ENCODE measurements at regions not wholly inside any gene's neighbourhood (a gene's known extent, or its start where the extent isn't known, plus 50 kb on each side); places are given as distances from the start of the nearest gene placed in this dataset.

DNA sequence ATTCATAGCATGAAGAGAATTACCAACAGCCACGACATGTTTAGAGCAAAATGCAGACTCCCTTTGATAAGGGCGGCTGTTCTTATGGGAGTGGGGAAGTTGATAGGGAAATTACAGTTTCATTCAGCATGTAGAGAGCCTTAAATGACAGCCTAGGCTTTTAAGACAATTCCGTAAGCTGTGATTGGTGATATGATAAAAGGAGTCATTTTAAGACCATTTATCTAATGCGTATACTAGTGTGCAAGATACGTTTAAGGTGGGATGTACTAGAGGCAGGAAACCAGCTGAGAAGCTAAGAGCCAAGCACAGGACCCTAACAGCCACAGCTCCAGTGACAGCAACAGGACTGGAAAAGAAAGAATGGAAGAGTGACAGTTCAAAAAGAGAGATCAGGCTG, 102.2 kb upstream of the ZFP42 start:
- Histone ChIP-seq H4K20me1 (ENCODE audit: insufficient read depth, low read length) (no peaks in the 10 kb centered on the region), H3K36me3 (replicated peaks in 1 of 2; ENCODE audit: control insufficient read depth in 1 of 2, insufficient read depth in 2 of 2, low read length in 2 of 2) (no peaks in the 10 kb centered on the region), H3K27me3 (ENCODE audit: control insufficient read depth in 1 of 2, insufficient read depth in 2 of 2, low read length in 2 of 2) (no peaks in the 10 kb centered on the region), H3K4me2 (ENCODE audit: low read depth, low read length) (no peak overlapping the region), H3K4me1 (ENCODE audit: insufficient read depth, low read length) (no peaks in the 10 kb centered on the region), H3K9ac (ENCODE audit: insufficient read depth, low read depth, low read length) (no peak overlapping the region), H3K79me2 (ENCODE audit: insufficient read depth, low read length) (no peaks in the 10 kb centered on the region), H3K27ac (ENCODE audit: extremely low read length, insufficient read depth, low read length) (no peak overlapping the region), H3K4me3 (replicated peaks in 1 of 3; ENCODE audit: insufficient read depth in 1 of 3, low read depth in 2 of 3, low read length in 3 of 3) (no peak overlapping the region), H3K9me3 (ENCODE audit: low read length) (no peaks in the 10 kb centered on the region), H2AFZ (ENCODE audit: low read length) (no peak overlapping the region)
- TF ChIP-seq, protein P1, sequence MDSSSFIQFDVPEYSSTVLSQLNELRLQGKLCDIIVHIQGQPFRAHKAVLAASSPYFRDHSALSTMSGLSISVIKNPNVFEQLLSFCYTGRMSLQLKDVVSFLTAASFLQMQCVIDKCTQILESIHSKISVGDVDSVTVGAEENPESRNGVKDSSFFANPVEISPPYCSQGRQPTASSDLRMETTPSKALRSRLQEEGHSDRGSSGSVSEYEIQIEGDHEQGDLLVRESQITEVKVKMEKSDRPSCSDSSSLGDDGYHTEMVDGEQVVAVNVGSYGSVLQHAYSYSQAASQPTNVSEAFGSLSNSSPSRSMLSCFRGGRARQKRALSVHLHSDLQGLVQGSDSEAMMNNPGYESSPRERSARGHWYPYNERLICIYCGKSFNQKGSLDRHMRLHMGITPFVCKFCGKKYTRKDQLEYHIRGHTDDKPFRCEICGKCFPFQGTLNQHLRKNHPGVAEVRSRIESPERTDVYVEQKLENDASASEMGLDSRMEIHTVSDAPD (CRISPR knock-in tag; IDR thresholded peaks at IDR 0.05): no peak
- WGBS (ENCODE audit: low lambda C conversion rate): 25% methylated on average over 5 of the region's 5 CpGs
- BruUV-seq (replicated peaks): no TSS peak
- intact Hi-C loops (cut with micrococcal nuclease; ENCODE audit: unreplicated experiment) (no loop called here), in situ Hi-C loops (cut with HindIII; ENCODE audit: extremely low pct_ligation_motif_present, low pct_unique_long_range_greater_than_20kb) (no loop called here)
- FAIRE-seq (no peak), DNase-seq (ENCODE audit: low spot score) (no peak), ATAC-seq (no peak)
- ChIA-PET CTCF (ENCODE audit: low intra/inter-chr PET ratio, low total read pairs) (no interaction called here), POLR2A (no interaction called here)

DNA sequence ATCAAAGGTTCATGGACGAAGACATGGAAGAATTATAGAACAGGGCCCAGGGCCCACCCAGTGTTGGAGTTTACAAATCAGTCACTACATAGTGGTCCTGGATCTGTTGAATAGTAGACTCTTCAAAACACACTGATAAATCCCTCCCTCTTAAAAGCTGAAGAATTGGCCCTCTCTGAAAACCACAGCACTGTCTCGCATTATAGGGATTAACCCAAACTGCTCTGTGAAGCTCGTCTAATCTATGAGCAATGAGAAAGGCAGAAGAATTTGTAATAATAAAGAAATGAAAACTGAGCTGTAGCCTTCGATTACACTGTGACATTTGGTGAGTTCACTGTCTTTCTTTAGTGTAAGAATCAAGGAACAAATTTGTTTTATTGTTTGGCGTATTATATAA, 92.5 kb upstream of the ZFP42 start:
- CTCF ChIA-PET (ENCODE audit: low intra/inter-chr PET ratio, low total read pairs): no interaction called here
- DNase-seq (ENCODE audit: low spot score): no peak
- in situ Hi-C loops (cut with HindIII; ENCODE audit: extremely low pct_ligation_motif_present, low pct_unique_long_range_greater_than_20kb) (no loop called here), intact Hi-C loops (cut with micrococcal nuclease; ENCODE audit: unreplicated experiment) (no loop called here)
- Histone ChIP-seq H3K4me1 (ENCODE audit: insufficient read depth, low read length) (no peaks in the 10 kb centered on the region), H3K79me2 (ENCODE audit: insufficient read depth, low read length) (no peaks in the 10 kb centered on the region), H3K27ac (ENCODE audit: extremely low read length, insufficient read depth, low read length) (no peak overlapping the region), H2AFZ (ENCODE audit: low read length) (no peak overlapping the region), H3K9me3 (ENCODE audit: low read length) (no peaks in the 10 kb centered on the region), H4K20me1 (ENCODE audit: insufficient read depth, low read length) (no peaks in the 10 kb centered on the region), H3K27me3 (ENCODE audit: control insufficient read depth in 1 of 2, insufficient read depth in 2 of 2, low read length in 2 of 2) (no peaks in the 10 kb centered on the region; a peak in 1 of 5 replicates), H3K9ac (ENCODE audit: insufficient read depth, low read depth, low read length) (no peak overlapping the region), H3K4me2 (ENCODE audit: low read depth, low read length) (no peak overlapping the region), H3K36me3 (replicated peaks in 1 of 2; ENCODE audit: control insufficient read depth in 1 of 2, insufficient read depth in 2 of 2, low read length in 2 of 2) (no peaks in the 10 kb centered on the region), H3K4me3 (replicated peaks in 1 of 3; ENCODE audit: insufficient read depth in 1 of 3, low read depth in 2 of 3, low read length in 3 of 3) (no peak overlapping the region)
- POLR2A ChIA-PET: no interaction called here
- no peak for FAIRE-seq
- 2% methylated on average over 5 of the region's 5 CpGs for WGBS (ENCODE audit: low lambda C conversion rate)
- no TSS peak for BruUV-seq (replicated peaks)
- no peak for ATAC-seq
- no peak for TF ChIP-seq SIX1 (CRISPR knock-in tag; IDR thresholded peaks at IDR 0.05; ENCODE audit: borderline replicate concordance)
- TF ChIP-seq FOXK1 (CRISPR knock-in tag; IDR thresholded peaks at IDR 0.05; ENCODE audit: borderline replicate concordance, low read depth): no peak
- TF ChIP-seq GLI4 (CRISPR knock-in tag; IDR thresholded peaks at IDR 0.05; ENCODE audit: borderline replicate concordance): no peak
- TF ChIP-seq, protein P2, sequence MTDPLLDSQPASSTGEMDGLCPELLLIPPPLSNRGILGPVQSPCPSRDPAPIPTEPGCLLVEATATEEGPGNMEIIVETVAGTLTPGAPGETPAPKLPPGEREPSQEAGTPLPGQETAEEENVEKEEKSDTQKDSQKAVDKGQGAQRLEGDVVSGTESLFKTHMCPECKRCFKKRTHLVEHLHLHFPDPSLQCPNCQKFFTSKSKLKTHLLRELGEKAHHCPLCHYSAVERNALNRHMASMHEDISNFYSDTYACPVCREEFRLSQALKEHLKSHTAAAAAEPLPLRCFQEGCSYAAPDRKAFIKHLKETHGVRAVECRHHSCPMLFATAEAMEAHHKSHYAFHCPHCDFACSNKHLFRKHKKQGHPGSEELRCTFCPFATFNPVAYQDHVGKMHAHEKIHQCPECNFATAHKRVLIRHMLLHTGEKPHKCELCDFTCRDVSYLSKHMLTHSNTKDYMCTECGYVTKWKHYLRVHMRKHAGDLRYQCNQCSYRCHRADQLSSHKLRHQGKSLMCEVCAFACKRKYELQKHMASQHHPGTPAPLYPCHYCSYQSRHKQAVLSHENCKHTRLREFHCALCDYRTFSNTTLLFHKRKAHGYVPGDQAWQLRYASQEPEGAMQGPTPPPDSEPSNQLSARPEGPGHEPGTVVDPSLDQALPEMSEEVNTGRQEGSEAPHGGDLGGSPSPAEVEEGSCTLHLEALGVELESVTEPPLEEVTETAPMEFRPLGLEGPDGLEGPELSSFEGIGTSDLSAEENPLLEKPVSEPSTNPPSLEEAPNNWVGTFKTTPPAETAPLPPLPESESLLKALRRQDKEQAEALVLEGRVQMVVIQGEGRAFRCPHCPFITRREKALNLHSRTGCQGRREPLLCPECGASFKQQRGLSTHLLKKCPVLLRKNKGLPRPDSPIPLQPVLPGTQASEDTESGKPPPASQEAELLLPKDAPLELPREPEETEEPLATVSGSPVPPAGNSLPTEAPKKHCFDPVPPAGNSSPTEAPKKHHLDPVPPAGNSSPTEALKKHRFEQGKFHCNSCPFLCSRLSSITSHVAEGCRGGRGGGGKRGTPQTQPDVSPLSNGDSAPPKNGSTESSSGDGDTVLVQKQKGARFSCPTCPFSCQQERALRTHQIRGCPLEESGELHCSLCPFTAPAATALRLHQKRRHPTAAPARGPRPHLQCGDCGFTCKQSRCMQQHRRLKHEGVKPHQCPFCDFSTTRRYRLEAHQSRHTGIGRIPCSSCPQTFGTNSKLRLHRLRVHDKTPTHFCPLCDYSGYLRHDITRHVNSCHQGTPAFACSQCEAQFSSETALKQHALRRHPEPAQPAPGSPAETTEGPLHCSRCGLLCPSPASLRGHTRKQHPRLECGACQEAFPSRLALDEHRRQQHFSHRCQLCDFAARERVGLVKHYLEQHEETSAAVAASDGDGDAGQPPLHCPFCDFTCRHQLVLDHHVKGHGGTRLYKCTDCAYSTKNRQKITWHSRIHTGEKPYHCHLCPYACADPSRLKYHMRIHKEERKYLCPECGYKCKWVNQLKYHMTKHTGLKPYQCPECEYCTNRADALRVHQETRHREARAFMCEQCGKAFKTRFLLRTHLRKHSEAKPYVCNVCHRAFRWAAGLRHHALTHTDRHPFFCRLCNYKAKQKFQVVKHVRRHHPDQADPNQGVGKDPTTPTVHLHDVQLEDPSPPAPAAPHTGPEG (CRISPR knock-in tag; IDR thresholded peaks at IDR 0.05): no peak
- TF ChIP-seq, protein P3, sequence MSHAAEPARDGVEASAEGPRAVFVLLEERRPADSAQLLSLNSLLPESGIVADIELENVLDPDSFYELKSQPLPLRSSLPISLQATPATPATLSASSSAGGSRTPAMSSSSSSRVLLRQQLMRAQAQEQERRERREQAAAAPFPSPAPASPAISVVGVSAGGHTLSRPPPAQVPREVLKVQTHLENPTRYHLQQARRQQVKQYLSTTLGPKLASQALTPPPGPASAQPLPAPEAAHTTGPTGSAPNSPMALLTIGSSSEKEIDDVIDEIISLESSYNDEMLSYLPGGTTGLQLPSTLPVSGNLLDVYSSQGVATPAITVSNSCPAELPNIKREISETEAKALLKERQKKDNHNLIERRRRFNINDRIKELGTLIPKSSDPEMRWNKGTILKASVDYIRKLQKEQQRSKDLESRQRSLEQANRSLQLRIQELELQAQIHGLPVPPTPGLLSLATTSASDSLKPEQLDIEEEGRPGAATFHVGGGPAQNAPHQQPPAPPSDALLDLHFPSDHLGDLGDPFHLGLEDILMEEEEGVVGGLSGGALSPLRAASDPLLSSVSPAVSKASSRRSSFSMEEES (CRISPR knock-in tag; IDR thresholded peaks at IDR 0.05): no peak
- no peak for TF ChIP-seq MIER3 (CRISPR knock-in tag; IDR thresholded peaks at IDR 0.05; ENCODE audit: borderline replicate concordance)
- TF ChIP-seq NAIF1 (CRISPR knock-in tag; IDR thresholded peaks at IDR 0.05; ENCODE audit: borderline replicate concordance): no peak
- TF ChIP-seq TRIM24 (CRISPR knock-in tag; IDR thresholded peaks at IDR 0.05): no peak
